OCI-M2 (cell line): ENCODE measurements at regions not wholly inside any gene's neighbourhood (a gene's known extent, or its start where the extent isn't known, plus 50 kb on each side); places are given as distances from the start of the nearest gene placed in this dataset.

ENCODE experiments used
- DNase-seq: peaks from one replicate; lab custom pipeline; 2025; ENCODE audit not compliant: unreplicated experiment; lab: John Stamatoyannopoulos, UW

- DNase-seq: no peak
Observed at GRCh38 chr5:163772241-163772640, 266.8 kb downstream of the MAT2B start.

GRCh38 chr5:163772644-163773043, 267.2 kb downstream of the MAT2B start:
- no peak for DNase-seq

- DNase-seq: no peak
Observed at GRCh38 chr5:163773226-163773625, 267.8 kb downstream of the MAT2B start.

- DNase-seq: no peak
Observed at GRCh38 chr5:163789870-163790269, 284.5 kb downstream of the MAT2B start.

GRCh38 chr5:163790497-163790896, 285.1 kb downstream of the MAT2B start:
- DNase-seq: no peak

GRCh38 chr5:163794993-163795392, 289.6 kb downstream of the MAT2B start:
- no peak for DNase-seq

GRCh38 chr5:163807781-163808180, 302.4 kb downstream of the MAT2B start:
- DNase-seq: no peak

- DNase-seq: no peak
Observed at GRCh38 chr5:163809473-163809872, 304.1 kb downstream of the MAT2B start.

GRCh38 chr5:163813900-163814299, 308.5 kb downstream of the MAT2B start:
- no peak for DNase-seq

- no peak for DNase-seq
Observed at GRCh38 chr5:163815240-163815791, 309.9 kb downstream of the MAT2B start.

- no peak for DNase-seq
Observed at GRCh38 chr5:163821142-163821541, 315.7 kb downstream of the MAT2B start.

GRCh38 chr5:163822548-163822947, 317.1 kb downstream of the MAT2B start:
- DNase-seq: no peak

- no peak for DNase-seq
Observed at GRCh38 chr5:163825661-163826060, 320.2 kb downstream of the MAT2B start.

- DNase-seq: no peak
Observed at GRCh38 chr5:163826201-163826600, 320.8 kb downstream of the MAT2B start.

GRCh38 chr5:163832155-163832554, 326.7 kb downstream of the MAT2B start:
- DNase-seq: no peak

- DNase-seq: no peak
Observed at GRCh38 chr5:163838738-163839137, 333.3 kb downstream of the MAT2B start.

- DNase-seq: no peak
Observed at GRCh38 chr5:163846512-163846911, 341.1 kb downstream of the MAT2B start.

GRCh38 chr5:163855754-163856153, 350.3 kb downstream of the MAT2B start:
- DNase-seq: no peak

GRCh38 chr5:163861670-163862069, 356.3 kb downstream of the MAT2B start:
- DNase-seq: no peak

GRCh38 chr5:163867324-163867723, 361.9 kb downstream of the MAT2B start:
- DNase-seq: no peak

- DNase-seq: no peak
Observed at GRCh38 chr5:163867738-163868137, 362.3 kb downstream of the MAT2B start.

- DNase-seq: no peak
Observed at GRCh38 chr5:163869581-163869980, 364.2 kb downstream of the MAT2B start.

GRCh38 chr5:163870441-163870840, 365.0 kb downstream of the MAT2B start:
- DNase-seq: no peak

- no peak for DNase-seq
Observed at GRCh38 chr5:163874431-163874830, 369.0 kb downstream of the MAT2B start.
